Neural progenitor cell (in vitro differentiated cells): ENCODE measurements at regions not wholly inside any gene's neighbourhood (a gene's known extent, or its start where the extent isn't known, plus 50 kb on each side); places are given as distances from the start of the nearest gene placed in this dataset.

Experiments
- DNase-seq: peaks from one replicate; pipeline ENCODE4 v3.0.0-alpha.2; 2016; ENCODE audit warnings: low spot score
- H2AFZ ChIP-seq: fragments of 200-600 bp; sonication (generic); replicated peaks from 2 replicates; pipeline ENCODE4 v1.6.1; 2016; ENCODE audit warnings: antibody characterized with exemption
- H3F3A ChIP-seq: fragments of 200-600 bp; sonication (generic); 2 replicates; pipeline ENCODE4 v1.6.1; 2016; ENCODE audit warnings: antibody characterized with exemption, low read depth
- H3K27ac ChIP-seq: fragments of 200-600 bp; sonication (generic); 2 replicates; pipeline ENCODE4 v1.5.1; 2016; ENCODE audit warnings: mild to moderate bottlenecking
- H3K27me3 ChIP-seq: fragments of 200-600 bp; sonication (generic); 2 replicates; pipeline ENCODE4 v1.6.1; 2016; ENCODE audit warnings: mild to moderate bottlenecking, moderate library complexity
- H3K36me3 ChIP-seq: fragments of 200-600 bp; sonication (generic); 2 replicates; pipeline ENCODE4 v1.5.1; 2016
- H3K4me1 ChIP-seq: fragments of 200-600 bp; sonication (generic); 2 replicates; pipeline ENCODE4 v1.6.1; 2016; ENCODE audit warnings: mixed run types
- H3K4me2 ChIP-seq: fragments of 200-600 bp; sonication (generic); 2 replicates; pipeline ENCODE4 v1.6.1; 2016
- H3K4me3 ChIP-seq: fragments of 200-600 bp; sonication (generic); 2 replicates; pipeline ENCODE4 v1.5.1; 2016
- H3K79me2 ChIP-seq: fragments of 200-600 bp; sonication (generic); 2 replicates; pipeline ENCODE4 v1.6.1; 2016; ENCODE audit warnings: low read depth
- H3K9ac ChIP-seq: fragments of 200-600 bp; sonication (generic); 2 replicates; pipeline ENCODE4 v1.6.1; 2016
- H3K9me3 ChIP-seq: fragments of 200-600 bp; sonication (generic); 2 replicates; pipeline ENCODE4 v1.5.1; 2016; ENCODE audit warnings: low read depth
- H4K20me1 ChIP-seq: fragments of 200-600 bp; sonication (generic); 2 replicates; pipeline ENCODE4 v1.6.1; 2016; ENCODE audit warnings: low read depth
- H3K27ac Mint-ChIP-seq: 3 replicates; pipeline ENCODE4 v1.8.0; 2021; ENCODE audit warnings: mixed read lengths
- H3K27me3 Mint-ChIP-seq: 2 replicates; pipeline ENCODE4 v1.8.0; 2022; ENCODE audit warnings: low read depth, mild to moderate bottlenecking, inconsistent platforms, moderate library complexity, mixed read lengths; ENCODE audit not compliant: insufficient read depth
- H3K36me3 Mint-ChIP-seq: 3 replicates; pipeline ENCODE4 v1.8.0; 2021; ENCODE audit warnings: mixed read lengths
- H3K4me1 Mint-ChIP-seq: 3 replicates; pipeline ENCODE4 v1.8.0; 2021; ENCODE audit warnings: mixed read lengths
- H3K4me3 Mint-ChIP-seq: 3 replicates; pipeline ENCODE4 v1.8.0; 2021; ENCODE audit warnings: mild to moderate bottlenecking, moderate library complexity, mixed read lengths
- H3K9me3 Mint-ChIP-seq: 3 replicates; pipeline ENCODE4 v1.8.0; 2020; ENCODE audit warnings: mixed read lengths
- EZH2 ChIP-seq: fragments of 200-600 bp; sonication (generic); IDR thresholded peaks from 2 replicates; pipeline ENCODE4 v1.6.1; 2017; ENCODE audit warnings: antibody characterized with exemption, mild to moderate bottlenecking, moderate library complexity
- EZH2phosphoT487 ChIP-seq: fragments of 200-600 bp; sonication (generic); IDR thresholded peaks from 2 replicates; pipeline ENCODE4 v1.6.1; 2017; ENCODE audit warnings: antibody characterized with exemption
- TF ChIP-seq, protein P1 (sequence below): fragments of 200-600 bp; sonication (generic); IDR thresholded peaks from 2 replicates; pipeline ENCODE4 v1.5.1; 2017; ENCODE audit warnings: antibody characterized with exemption, mild to moderate bottlenecking

DNA sequence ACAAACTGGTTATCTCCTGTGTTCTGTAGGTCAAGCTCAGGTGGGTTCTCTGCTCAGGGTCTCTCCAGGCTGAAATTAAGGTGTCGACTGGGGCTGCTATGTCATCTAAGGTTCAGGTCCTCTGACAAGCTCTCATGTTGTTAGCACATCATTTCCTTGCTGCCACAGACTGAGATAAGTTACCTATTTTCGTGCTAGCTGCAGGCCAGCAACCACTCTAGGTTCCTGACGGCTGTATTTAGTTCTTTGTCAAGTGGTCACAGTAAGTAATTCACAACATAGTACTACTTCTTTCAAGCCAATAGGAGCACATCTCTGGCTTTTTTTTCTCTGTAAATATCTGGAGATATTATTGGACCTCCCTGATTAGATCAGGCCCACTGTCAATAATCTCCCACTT is 169.3 kb upstream of the CAND1 start:
- no peaks in the 10 kb centered on the region for H3K27me3 ChIP-seq
- no peak for TF ChIP-seq EZH2phosphoT487
- no peak for TF ChIP-seq EZH2
- TF ChIP-seq, protein P1, sequence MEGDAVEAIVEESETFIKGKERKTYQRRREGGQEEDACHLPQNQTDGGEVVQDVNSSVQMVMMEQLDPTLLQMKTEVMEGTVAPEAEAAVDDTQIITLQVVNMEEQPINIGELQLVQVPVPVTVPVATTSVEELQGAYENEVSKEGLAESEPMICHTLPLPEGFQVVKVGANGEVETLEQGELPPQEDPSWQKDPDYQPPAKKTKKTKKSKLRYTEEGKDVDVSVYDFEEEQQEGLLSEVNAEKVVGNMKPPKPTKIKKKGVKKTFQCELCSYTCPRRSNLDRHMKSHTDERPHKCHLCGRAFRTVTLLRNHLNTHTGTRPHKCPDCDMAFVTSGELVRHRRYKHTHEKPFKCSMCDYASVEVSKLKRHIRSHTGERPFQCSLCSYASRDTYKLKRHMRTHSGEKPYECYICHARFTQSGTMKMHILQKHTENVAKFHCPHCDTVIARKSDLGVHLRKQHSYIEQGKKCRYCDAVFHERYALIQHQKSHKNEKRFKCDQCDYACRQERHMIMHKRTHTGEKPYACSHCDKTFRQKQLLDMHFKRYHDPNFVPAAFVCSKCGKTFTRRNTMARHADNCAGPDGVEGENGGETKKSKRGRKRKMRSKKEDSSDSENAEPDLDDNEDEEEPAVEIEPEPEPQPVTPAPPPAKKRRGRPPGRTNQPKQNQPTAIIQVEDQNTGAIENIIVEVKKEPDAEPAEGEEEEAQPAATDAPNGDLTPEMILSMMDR, result no peak
- no peaks in the 10 kb centered on the region for H3K36me3 ChIP-seq
- H3K27ac ChIP-seq, result no peak overlapping the region
- H3F3A ChIP-seq, result no peaks in the 10 kb centered on the region
- DNase-seq, result no peak
- Mint-ChIP-seq H3K27me3 (peaks cover 2% of the 10 kb centered on the region), H3K4me3 (no peak overlapping the region), H3K4me1 (peaks cover 2% of the 10 kb centered on the region), H3K9me3 (no peaks in the 10 kb centered on the region), H3K27ac (no peak overlapping the region), H3K36me3 (no peaks in the 10 kb centered on the region)
- H3K4me2 ChIP-seq, result no peak overlapping the region
- no peaks in the 10 kb centered on the region for H3K9me3 ChIP-seq
- H2AFZ ChIP-seq, result no peak overlapping the region
- H3K79me2 ChIP-seq, result no peaks in the 10 kb centered on the region
- H3K4me1 ChIP-seq, result peaks cover 7% of the 10 kb centered on the region
- H4K20me1 ChIP-seq, result no peaks in the 10 kb centered on the region
- H3K9ac ChIP-seq, result no peak overlapping the region
- H3K4me3 ChIP-seq, result no peak overlapping the region

DNA sequence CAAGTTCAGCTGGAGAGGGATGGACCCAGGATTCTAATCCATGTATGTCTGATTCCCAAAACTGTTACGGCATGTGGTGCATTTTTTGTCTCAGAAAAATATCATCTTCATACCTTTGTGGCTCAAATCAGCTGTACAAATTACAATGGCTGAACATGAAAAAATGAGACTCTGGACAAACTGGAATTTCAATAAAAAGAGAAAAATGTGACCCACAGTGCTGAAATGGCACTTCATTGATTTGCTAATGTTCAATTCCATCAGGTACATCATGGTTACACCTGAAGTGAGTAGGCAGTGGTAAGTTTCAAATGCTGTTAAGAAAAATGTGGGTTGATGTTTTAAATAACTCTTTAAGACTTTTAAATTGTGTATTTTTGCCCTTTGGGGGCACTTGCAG is 165.6 kb upstream of the CAND1 start:
- Histone ChIP-seq H3K27me3 (no peaks in the 10 kb centered on the region), H3K9ac (no peak overlapping the region), H3K4me2 (no peak overlapping the region), H3F3A (no peaks in the 10 kb centered on the region), H3K4me1 (peaks cover 7% of the 10 kb centered on the region), H3K4me3 (no peak overlapping the region), H3K27ac (no peak overlapping the region), H3K79me2 (no peaks in the 10 kb centered on the region), H4K20me1 (no peaks in the 10 kb centered on the region), H3K36me3 (no peaks in the 10 kb centered on the region), H3K9me3 (no peaks in the 10 kb centered on the region), H2AFZ (no peak overlapping the region)
- no peak overlapping the region for H3K4me3 Mint-ChIP-seq
- peaks cover 2% of the 10 kb centered on the region for H3K27me3 Mint-ChIP-seq
- peaks cover 21% of the 10 kb centered on the region for H3K9me3 Mint-ChIP-seq
- H3K27ac Mint-ChIP-seq, result no peak overlapping the region
- H3K4me1 Mint-ChIP-seq, result peaks cover 2% of the 10 kb centered on the region
- H3K36me3 Mint-ChIP-seq, result no peaks in the 10 kb centered on the region
- TF ChIP-seq, protein P1, result no peak
- TF ChIP-seq EZH2, result no peak
- TF ChIP-seq EZH2phosphoT487, result no peak
- no peak for DNase-seq

DNA sequence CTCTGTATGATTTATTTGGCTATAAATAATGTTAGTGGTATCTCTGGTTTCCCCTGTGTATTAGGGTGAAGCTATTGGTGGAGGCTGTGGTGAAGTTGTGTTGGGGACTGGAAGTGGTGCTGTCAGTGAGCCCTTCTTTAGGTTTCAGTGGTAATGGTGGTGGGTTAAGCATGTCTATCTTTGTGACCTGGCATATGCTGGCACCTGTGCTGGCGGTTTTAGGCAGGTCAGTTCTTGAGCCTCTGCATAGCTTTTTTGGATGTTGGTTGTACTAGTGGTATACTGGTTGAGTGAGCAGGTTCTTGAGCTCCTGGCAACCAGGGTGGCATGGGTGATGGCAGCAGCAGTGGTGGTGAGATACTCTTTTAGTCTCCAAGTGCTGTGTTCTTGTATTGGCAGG is 161.9 kb upstream of the CAND1 start:
- Mint-ChIP-seq H3K27ac (no peak overlapping the region), H3K9me3 (peaks cover 21% of the 10 kb centered on the region), H3K36me3 (no peaks in the 10 kb centered on the region), H3K4me1 (peaks cover 2% of the 10 kb centered on the region), H3K4me3 (no peak overlapping the region), H3K27me3 (peaks cover 5% of the 10 kb centered on the region)
- H4K20me1 ChIP-seq, result no peaks in the 10 kb centered on the region
- no peak overlapping the region for H3K27ac ChIP-seq
- H3K79me2 ChIP-seq, result no peaks in the 10 kb centered on the region
- no peaks in the 10 kb centered on the region for H3K27me3 ChIP-seq
- H3K4me1 ChIP-seq, result peaks cover 12% of the 10 kb centered on the region
- no peak overlapping the region for H3K9ac ChIP-seq
- no peaks in the 10 kb centered on the region for H3K36me3 ChIP-seq
- H3K4me2 ChIP-seq, result no peak overlapping the region
- DNase-seq, result no peak
- no peaks in the 10 kb centered on the region for H3F3A ChIP-seq
- H2AFZ ChIP-seq, result no peak overlapping the region
- H3K9me3 ChIP-seq, result no peaks in the 10 kb centered on the region
- TF ChIP-seq EZH2phosphoT487 (no peak), EZH2 (no peak)
- TF ChIP-seq, protein P1, result no peak
- H3K4me3 ChIP-seq, result no peak overlapping the region
